ENCODE measurements at regions not wholly inside any gene's neighbourhood (a gene's known extent, or its start where the extent isn't known, plus 50 kb on each side); places are given as distances from the start of the nearest gene placed in this dataset.
"Not testable (repeated sequence)": the region's sequence is repeated elsewhere in the genome, so short reads cannot be mapped to it uniquely, and the experiment has no call there.

GRCh38 chr10:52481986-52482555 lies 168.0 kb downstream of the DKK1 start:
- no peak for DNase-seq (ENCODE audit: low spot score)

GRCh38 chr10:52483587-52483986 lies 169.5 kb downstream of the DKK1 start:
- DNase-seq (ENCODE audit: low spot score), result no peak

DNA sequence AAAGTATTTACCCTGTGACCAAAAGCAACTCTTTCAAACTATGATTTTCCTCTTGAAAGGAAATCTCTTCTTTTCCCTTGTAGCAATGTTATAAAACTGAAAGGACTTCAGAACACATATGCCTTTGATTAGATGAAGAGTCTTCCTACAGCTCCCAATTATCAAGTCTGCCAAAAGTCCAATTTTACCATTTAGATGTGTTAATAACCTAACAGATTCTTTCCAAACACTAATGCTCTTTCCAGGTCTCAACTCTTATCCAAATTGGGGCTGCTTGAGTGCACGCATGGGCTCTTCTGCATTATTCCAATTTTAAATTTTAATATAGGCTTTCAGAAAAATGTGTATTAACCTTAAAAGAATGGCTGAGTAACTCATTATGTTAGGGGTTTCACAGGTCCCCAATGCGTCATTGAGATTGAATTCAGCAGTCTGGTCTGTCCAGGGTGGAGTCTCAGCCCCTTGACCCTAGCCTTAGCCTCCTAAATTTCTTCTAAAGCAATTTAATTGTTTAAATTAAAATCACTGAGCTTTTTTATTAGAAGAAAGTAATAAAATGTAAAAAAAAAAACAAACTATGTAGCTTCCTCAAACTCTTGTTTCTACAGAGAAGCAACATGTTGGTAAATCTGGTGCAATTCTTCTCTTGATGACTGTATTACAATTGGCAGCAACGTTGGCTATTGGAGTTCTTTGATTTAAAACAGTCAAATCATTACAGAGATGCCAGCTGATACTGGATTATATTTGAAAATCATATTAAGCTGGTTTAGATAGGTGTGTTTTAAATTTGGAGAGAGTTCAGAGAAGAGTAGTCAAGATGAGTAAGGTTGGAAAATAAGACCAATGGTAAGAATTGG lies 170.4 kb downstream of the DKK1 start:
- DNase-seq (ENCODE audit: low spot score), result no peak

DNA sequence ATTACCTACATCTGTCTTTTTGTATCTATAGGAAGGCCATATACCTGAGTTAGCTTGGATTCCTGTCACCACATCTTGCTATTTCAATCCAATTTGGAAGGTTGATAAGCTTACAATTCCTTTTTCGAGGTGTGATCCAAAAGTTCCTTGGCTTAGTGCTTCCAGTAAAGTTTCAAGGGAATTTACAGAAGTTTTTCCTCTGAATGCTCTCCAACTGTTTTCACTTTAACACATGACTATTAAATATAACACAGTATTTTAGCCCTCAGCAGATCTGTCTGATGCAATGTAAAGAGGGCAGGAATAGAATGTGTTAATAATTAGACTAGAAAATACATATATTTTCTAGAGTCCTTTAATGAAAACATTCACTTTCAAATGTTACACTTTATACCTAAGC lies 171.4 kb downstream of the DKK1 start:
- DNase-seq (ENCODE audit: low spot score), result no peak

GRCh38 chr10:52486840-52487611 lies 172.9 kb downstream of the DKK1 start:
- DNase-seq (ENCODE audit: low spot score), result no peak

GRCh38 chr10:52488606-52489485 lies 174.8 kb downstream of the DKK1 start:
- peak; percentile 51 for DNase-seq (ENCODE audit: low spot score)

GRCh38 chr10:52491246-52491995 lies 177.3 kb downstream of the DKK1 start:
- no peak for DNase-seq (ENCODE audit: low spot score)

DNA sequence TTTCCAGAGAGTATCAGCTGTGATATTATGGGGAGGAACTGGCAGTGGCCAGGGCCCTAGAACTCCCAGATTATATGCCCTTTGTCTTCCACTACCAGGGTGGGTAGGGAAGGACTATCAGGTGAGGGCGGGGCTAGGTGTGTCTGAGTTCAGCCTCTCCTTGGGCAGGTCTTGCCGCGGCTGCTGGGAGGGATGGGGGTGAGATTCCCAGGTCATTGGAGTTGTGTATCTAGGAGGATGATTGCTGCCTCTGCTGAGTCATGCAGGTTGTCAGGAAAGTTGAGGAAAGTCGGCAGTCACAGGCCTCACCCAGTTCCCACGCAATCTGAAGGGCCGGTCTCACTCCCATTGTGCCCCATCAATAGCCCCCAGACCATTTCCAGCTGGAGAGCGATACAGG lies 185.2 kb downstream of the DKK1 start:
- no peak for DNase-seq (ENCODE audit: low spot score)

DNA sequence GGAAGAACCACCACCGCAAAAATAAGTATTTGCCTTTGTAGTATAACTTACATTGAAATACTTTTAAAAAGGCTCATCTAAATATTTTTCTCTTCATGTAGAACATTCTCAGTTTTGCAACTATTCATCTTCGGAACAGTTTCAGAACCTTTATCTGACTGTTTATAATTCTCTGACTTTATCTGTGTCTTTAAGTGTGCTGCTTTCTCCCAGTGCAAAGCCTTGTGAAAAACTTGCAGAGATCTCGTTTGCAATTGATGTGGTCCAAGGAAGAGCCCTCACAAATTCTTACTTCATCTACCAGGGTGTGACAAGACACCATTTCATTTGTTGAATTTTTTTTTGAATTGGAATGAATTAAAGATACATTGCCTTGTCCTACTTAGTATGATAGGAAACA lies 186.4 kb downstream of the DKK1 start:
- DNase-seq (ENCODE audit: low spot score), result no peak

DNA sequence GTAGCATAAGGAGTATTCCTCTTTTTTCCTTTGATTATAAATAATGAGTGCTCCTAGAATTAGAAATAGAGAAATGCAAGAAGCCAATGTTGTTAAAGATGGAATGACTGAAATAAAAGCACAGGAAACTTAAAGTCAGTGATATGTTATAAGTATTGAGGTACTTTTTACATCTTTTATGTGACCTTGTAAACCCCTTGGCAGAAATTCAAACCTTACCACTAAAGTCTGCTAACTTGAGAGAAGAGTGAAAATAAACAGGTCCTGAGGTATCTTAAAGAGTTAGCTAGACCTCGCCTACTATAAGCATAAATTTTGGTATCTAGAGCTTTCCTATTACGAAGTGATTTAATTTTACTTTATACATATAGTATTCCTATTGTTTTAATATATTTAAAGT lies 188.2 kb downstream of the DKK1 start:
- no peak for DNase-seq (ENCODE audit: low spot score)

- DNase-seq (ENCODE audit: low spot score), result not testable (repeated sequence)
Observed at GRCh38 chr10:52505341-52505740, 191.3 kb downstream of the DKK1 start.

- no peak for DNase-seq (ENCODE audit: low spot score)
Observed at GRCh38 chr10:52514481-52514880, 200.4 kb downstream of the DKK1 start.

- DNase-seq (ENCODE audit: low spot score), result no peak
Observed at GRCh38 chr10:52517012-52517411, 202.9 kb downstream of the DKK1 start.

- DNase-seq (ENCODE audit: low spot score), result no peak
Observed at GRCh38 chr10:52523696-52524095, 209.6 kb downstream of the DKK1 start.

GRCh38 chr10:52525761-52526160 lies 211.7 kb downstream of the DKK1 start:
- no peak for DNase-seq (ENCODE audit: low spot score)

- DNase-seq (ENCODE audit: low spot score), result no peak
Observed at GRCh38 chr10:52526251-52526823, 212.3 kb downstream of the DKK1 start.

DNA sequence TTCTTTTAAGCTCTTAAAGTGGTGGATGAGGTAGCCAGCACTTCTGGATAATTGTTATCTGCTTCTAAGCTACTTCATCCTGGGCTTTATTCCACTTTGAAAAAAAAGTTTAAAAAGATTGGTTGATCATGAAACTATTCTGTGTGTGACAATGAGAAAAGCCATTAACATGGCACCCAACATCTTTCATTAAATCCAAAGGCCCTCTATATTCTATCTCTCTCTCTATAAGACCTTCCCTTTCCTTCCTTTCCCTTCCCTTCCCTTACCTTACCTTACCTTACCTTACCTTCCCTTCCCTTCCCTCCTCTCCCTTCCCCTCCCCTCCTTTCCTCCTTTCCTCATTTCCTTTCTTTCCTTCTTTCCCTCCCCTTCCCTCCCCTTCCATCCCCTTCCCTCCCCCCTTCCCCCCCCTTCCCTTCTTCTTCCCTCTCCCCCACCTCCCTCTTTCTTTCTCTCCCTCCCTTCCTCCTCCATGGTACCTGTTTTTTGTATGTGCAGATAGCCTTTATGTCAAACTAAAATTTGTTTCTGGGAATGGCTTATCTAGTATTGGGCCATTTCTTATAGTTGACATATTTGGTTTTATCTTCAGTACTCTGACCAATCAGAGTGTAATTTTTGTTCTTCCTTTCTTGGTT lies 218.7 kb downstream of the DKK1 start:
- DNase-seq (ENCODE audit: low spot score), result no peak

DNA sequence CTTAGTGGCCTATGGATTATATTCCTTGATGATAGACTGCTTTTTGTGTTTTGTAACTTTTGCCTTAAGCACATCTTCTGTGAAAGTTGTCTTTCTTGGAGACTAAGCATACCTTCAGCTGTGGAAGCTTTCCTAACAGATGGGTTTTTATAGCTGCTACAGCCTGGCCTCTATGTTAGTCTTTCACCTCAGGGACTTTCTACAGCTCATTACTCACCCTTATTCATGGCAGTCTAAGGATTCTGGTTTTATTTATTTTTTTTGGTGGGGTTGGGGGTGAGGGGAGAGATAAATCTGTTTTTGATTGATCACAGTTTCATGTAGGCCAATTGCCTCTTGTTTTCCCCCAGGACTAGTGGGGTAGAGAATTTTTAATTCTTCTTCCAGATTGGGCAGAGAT lies 219.9 kb downstream of the DKK1 start:
- DNase-seq (ENCODE audit: low spot score), result no peak

DNA sequence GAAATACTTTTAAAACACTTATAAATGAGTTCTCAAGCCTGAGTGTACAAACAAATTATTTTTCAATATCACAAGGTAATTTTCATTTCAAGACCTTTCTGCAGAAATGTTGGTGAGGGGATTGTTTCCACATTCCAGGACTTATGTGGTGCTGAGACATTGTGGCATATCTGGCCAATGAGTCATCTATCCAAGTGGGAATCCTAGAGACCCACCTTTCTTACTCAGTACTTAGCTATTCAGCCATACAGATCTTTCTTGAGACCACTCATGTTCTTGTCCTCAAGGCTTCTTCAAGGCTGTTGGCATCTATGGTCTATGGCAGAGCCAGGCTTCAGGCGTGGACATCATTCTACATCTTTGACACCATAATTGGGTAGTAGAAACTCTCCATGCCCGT lies 225.4 kb downstream of the DKK1 start:
- no peak for DNase-seq (ENCODE audit: low spot score)

GRCh38 chr10:52540479-52540984 lies 226.5 kb downstream of the DKK1 start:
- no peak for DNase-seq (ENCODE audit: low spot score)
